Stimulated activated CD8-positive, alpha-beta memory T cell treated with anti-CD3 and anti-CD28 coated beads, Interleukin-15, amount 100 ng/mL, for 24 hours (primary cell): ENCODE measurements at regions not wholly inside any gene's neighbourhood (a gene's known extent, or its start where the extent isn't known, plus 50 kb on each side); places are given as distances from the start of the nearest gene placed in this dataset.
"Not testable (repeated sequence)": the region's sequence is repeated elsewhere in the genome, so short reads cannot be mapped to it uniquely, and the experiment has no call there.

ENCODE experiments used
- DNase-seq: peaks from one replicate; pipeline ENCODE4 v3.0.0-alpha.2; 2020; ENCODE audit warnings: low read depth

DNA sequence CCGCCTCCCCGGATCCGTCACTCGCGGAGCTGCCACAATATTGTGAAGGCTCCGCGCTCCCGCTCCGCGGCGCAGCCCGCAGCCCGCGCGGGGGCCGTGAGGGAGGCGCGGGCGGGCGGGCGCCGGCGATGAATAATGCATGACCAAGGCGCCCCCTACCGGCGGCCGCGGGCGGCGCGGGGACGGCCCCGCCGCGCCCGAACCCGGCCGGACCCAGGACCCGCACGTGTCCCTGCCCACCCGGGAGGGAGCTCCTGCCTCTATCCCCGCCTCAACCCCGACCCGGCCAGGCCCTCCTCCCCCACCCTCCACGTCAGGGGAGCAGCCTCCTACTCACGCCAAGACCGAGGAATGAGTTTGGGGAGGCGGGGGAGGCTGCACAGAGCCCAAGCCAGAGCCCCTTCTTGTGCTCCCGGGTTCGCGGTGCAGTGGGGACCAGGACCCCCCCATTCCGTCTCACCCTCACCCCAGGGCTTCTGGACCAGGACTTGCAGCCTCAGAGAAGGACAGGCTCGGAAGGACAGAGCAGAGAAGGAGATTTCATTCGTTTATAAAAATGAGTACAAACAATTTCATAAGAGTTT is 70.8 kb upstream of the CASZ1 start:
- DNase-seq: peak; percentile 50

DNA sequence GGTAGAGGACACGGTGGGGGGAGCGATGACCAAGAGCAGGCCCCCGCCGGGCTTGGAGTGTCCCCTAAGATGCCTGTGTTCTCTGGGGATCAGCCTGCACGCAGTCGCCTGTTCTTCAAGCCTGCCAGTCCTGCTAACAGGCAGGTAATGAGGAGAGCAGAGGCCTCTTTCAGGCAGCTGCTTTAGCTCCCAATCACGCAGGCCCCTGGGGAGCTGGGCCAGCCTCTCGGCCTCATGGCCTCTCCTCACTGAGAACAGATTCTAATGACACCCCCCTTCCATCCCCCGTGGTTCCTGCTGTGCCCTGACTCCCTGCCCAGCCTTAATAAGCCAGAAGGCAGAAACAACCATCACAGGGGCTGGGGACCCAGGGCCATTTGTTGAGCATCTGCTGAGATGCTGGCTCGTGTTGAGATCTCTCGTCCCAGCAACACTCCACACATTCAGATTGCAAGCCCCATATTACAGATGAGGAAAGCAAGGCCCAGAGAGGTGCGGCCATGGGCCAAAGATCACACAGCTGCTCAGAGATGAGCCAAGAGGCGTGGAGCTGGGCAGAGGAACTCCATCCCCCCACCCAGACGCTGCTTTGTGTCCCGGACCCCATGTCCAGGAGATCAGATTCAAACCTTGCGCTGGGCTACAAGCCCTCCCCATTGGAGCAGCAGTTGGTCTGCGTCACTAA is 71.6 kb upstream of the CASZ1 start:
- DNase-seq: no peak

DNA sequence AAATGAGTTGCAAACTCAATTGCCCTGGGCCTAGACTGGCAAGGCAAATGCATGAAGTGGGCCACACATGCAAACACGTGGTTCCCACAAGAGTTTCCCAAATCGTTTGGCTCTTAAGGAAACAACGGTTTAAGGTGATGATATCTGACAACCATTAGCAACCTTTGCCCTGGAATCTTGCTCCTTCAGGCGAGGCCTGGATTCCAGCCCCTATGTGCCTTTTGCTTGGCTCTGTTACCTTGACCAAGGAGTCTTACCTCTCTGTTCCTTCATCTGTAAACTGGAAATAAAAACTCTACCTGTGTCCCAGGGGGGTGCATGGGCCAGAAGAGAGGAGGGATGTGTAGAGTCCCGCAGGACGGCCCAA is 72.1 kb upstream of the CASZ1 start:
- DNase-seq: no peak

DNA sequence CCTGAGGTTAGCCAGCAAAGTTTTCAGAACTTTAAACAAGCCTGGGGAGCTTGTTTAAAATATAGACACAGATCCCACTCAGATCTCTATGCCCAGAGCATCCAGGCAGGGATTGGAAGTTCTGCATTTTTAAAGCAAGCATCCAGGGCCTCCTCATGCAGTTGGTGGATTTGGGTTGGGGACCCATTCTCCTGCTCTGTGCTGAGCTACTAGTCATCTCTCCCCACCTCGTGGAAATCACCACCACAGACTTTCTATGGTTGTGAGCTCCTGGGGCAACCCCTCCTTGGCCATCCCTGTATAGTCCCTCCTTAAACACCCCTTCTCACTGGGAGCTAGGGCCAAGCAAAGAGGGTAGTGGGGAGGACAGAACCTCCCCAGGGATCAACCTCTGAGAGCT is 73.5 kb upstream of the CASZ1 start:
- no peak for DNase-seq

DNA sequence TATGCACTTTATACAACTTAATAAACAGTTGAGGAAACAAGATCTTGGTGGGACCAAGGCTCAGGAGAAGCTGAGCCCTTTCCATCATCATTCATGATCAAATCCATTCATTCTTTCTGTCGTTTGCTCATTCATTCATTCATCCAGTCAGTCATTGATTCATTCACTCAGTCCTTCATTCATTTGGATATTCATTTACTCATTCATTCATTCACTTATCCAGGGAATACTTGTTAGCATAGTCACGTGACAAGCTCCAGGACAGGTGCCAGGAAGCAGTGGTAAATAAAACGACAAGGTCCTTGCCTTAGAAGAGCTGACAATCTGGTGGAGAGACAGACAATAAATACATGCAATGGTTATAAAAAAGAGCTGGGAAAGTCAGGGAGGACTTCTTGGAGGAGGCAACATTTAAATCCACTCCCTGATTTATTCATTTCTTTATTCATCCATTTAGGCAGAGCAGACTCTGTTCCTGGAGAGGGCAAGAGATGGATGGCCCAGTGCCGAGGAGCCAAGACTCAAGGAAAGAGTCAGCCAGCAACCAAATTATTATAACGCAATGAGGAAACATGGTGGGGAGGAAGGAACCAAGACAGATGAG is 74.1 kb upstream of the CASZ1 start:
- DNase-seq: no peak

DNA sequence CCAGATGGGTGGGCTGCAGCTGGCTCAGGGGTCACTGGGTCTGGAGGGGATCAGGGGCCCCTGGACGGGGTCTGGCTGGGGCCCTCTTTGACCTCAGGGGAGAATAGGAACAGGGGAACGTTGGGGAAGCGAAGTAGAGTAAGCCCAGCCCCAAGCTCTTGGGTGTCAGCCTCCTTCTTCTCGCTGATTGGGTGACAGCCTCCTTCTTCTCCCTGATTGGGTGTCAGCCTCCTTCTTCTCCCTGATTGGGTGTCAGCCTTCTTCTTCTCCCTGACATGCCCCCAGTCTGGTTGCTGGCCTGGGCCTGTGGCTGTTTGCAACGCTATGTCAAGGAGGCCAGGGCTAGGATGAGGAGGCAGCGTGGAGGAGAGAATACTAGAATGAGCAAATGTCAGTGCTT is 76.7 kb upstream of the CASZ1 start:
- DNase-seq: no peak

DNA sequence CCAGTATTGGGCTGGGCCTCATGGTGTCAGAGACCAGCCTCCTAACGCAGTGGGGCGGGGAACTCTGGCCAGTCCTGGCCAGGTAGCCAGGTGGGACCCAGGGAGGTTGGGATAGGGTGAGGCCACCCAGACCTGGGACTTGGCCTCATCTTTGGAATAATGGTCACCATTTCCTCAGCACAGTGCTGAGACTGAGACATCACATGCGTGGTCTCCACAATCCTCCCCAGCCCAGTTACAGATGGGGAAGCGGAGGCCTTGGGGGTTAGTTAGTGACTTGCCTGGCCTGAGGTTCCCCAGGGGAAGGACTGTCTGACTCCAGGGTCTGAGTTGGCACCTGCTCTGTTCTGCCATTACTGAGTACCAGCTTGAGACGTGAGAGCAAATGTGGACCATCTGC is 77.9 kb upstream of the CASZ1 start:
- DNase-seq: no peak

DNA sequence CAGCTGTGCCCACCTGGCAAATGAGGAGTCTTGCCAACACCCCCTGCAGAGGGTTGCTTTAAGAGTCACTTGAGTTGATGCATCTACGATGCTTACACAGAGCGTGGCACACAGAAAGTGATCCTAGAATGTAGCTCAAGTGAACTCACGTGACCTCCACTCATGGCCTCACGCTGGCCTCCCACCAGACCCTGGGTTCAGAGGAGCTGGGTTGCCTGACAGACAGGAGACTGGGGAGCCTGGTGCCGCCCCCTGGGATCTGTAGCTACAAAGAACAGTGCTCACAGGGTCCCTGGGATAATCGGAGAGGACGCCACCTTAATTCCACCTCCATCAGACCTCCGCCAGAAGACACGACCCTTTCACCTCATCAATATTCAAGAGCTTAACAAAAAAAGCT is 81.4 kb upstream of the CASZ1 start:
- no peak for DNase-seq

DNA sequence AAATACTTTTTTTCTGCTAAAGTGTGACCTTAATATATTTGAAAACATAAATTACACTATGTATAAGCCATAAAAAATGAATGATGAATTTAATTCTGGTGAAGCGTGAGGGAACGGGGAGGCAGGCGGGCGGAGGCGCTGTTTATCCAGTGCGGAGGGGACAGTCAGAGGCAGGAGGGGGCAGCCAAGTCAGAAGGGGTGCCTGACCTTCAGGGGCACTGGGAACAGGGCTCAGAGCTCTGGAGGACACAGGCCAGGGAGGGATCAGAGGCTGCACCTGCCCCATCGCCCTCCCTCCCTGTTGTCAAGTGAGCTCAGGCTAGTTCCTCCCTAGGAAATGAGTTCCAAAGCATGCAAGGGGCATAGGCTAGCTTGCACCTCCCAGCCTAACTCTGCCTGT is 82.0 kb upstream of the CASZ1 start:
- DNase-seq: no peak

DNA sequence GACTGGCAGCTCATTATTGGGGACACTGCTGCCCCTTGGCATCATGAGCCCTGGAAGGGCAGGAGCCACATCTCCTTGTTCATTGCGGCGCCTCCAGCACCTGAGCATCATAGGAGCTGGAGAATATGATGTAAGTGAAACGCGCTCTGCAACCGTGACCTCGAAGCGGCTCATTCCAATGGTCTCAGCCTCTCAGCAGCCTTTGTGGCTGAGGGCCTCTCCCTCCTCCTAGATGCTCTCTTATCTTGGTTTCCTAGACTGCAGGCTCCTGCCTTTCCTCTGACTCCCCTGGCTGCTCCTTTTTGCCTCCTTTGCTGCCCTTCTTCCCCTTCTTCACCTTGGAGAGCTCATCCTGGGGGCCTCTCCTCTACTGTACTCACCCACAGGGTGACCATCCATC is 83.6 kb upstream of the CASZ1 start:
- no peak for DNase-seq

DNA sequence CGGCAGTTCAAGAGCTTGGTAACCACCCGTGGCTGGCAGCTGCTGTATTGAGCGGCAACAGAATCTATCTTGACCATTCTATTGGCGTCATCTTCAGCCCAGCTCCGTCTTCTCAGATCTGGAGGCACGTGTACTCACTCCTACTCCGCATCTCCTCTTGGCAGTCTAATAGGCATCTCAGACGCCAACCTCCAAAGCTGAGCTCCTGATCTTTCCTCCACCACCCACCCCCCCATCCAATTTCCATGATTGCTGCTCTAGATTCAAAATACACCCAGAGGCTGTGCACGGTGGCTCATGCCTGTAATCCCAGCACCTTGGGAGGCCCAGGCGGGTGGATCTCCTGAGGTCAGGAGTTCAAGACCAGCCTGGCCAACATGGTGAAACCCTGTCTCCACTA is 84.6 kb upstream of the CASZ1 start:
- DNase-seq: no peak

DNA sequence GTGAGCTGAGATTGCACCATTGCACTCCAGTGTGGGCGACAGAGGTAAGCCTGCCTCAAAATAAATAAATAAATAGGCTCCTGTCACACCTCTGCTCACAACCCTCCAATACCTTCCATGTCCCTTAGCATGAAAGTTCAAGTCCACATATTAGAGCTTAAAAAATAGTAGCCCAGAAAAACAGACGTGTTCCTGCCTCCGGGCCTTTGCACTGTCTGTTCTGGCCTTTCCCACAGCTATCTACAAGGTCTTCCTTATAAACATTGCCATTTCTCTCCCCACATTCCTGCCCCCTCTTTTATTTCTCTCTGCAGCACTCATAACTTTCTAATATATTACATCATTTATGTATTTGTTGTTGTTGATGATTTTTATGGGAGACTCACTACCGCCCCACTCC is 85.6 kb upstream of the CASZ1 start:
- DNase-seq: no peak

DNA sequence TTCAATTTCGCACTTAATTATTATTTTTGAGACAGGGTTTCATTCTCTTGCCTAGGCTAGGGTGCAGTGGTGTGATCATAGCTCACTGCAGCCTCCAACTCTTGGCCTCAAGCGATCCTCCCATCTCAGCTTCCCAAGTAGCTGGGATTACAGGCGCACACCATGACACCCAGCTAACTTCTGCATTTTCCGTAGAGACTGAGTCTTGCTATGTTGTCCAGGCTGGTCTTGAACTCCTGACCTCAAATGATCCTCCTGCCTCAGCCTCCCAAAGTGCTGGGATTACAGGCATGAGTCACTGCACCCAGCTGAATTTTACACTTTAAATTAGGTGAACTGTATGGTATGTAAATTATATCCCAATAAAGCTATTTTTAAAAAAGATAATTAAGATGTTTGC is 90.6 kb upstream of the CASZ1 start:
- not testable (repeated sequence) for DNase-seq

DNA sequence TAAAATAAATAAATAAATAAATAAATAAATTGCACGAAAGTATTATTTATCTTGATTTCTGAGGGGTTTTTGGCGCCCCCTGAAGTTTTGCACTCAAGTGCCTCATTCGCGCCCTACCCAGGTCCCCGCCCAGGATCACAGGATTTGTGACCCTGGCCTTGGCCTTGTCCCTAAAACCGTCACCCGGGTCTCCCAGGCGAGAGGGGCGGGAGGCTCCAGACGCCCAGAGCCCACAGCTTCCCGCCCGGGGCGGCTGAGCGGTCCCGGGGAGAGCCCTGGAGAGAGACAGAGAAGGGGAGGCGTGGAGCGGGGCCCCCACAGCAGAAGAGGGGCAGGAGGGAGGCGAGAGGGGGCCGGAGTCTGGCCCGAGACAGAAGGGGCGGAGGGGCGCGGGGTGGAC is 91.8 kb upstream of the CASZ1 start:
- DNase-seq: no peak

DNA sequence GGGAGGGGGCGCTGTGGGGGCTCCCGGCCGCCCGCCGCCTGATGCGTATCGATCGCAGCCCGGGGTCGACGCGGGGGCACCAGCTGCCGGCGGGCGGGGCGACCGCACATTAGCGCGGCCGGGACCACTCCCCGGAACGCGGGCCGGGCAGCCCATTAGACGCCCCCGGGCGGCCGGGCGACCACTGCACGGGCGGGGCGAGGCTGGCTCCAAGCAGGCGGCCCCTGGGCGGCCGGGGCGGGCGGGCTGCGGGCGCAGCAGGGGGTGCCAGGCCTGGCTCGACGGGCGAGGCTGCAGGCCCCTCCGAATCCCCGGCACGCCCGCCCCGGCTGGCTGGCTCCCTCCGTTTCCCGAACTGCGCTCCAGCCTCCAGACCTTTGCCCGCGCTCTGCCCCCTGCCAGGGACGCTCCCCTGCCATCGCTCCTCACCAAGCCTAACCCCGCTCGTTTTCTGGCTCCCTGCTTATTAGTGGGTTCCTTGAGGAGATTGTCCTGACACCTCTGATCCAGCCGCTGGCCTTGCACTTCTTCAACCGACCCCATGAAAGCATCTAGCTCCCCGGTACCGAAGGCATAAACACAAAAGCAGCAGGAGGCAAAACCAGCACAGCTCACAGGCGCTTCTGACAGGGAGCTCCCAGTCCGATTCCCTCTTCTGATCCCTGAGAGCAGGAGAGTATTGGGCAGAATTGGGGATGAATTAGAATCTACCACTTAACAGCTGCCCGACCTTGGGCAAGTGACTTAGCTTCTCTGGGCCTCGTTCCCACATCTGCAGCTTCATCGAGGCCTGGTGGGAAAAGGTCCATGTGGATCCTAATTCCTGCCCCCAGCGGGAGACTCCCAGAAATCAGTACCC is 92.6 kb upstream of the CASZ1 start:
- no peak for DNase-seq

DNA sequence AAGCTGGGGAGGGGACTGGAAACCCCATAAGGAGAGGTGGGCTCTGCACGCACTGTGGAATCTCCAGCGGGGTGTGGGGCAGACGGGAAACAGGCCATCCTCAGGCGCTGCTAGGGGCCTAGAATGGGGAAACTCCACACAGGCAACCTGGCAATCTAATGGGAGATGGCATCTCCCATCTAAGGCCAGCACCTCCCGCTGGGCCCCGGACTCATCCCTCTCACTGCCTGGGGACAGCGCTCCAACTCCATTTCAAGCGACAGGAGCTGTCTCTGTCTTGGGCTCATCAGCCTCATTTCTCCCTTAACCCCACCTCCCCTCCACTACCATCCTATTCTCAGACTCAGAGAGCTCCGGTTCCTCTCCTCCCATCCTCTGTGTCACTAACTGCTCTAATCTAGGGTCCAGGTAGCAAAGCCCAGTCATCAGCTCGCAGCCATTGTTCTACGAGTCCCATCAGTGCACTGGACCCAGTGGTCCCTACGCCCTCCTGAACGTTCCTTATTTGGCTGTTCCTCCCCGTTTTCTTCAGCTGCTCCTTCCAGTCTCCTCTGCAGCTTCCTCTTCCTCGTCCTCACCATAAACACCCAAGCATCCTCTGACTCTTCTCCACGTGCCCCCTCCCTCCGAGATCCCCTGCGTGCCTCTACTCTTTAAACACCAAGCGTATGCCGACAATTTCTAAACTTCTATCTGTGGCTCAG is 93.4 kb upstream of the CASZ1 start:
- no peak for DNase-seq

DNA sequence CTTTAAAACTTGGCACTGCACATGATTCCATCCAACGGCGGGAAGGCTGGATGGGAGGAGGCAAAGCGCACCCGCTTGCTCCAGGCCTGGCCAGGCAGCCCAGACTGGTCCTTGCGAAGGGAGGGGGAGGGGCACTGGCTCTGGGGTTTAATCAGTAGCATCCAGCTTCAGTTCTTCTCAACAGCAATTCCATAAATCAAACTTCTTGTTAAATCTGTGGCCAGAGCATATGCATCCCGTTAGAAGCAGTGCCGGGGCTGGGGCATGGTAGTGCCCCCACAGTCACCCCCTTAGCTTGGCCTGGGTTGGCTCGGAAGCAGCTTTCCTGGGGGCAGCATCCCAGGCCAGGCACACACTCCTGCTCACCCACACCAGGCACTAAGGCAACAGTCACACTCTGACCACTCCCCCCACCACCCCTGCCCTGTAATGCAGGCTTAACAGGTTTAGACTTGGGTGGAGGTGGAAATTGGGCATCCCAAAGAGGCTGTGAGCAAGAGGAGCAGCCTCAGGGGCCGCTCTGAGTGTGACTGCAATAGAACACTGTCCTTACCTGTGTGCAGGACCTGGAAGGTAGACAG is 94.1 kb upstream of the CASZ1 start:
- DNase-seq: no peak

DNA sequence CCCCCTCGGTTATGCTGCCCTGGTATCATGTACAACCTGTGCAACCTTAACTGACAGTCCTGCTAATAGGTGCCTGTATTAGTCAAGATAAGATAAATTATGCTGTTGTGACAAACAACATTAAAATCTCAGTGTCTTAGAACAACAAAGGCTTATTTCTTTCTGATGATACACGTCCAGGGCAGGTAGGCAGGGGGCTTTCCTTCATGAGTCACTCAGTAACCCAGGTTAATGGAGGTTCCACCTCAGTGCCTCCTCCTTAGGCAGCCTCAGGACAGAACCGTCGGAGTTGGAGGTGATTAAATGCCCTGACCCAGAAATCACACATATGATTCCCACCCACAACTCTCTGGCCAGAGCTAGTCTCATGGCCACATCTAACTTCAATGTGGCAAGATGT is 94.6 kb upstream of the CASZ1 start:
- no peak for DNase-seq

DNA sequence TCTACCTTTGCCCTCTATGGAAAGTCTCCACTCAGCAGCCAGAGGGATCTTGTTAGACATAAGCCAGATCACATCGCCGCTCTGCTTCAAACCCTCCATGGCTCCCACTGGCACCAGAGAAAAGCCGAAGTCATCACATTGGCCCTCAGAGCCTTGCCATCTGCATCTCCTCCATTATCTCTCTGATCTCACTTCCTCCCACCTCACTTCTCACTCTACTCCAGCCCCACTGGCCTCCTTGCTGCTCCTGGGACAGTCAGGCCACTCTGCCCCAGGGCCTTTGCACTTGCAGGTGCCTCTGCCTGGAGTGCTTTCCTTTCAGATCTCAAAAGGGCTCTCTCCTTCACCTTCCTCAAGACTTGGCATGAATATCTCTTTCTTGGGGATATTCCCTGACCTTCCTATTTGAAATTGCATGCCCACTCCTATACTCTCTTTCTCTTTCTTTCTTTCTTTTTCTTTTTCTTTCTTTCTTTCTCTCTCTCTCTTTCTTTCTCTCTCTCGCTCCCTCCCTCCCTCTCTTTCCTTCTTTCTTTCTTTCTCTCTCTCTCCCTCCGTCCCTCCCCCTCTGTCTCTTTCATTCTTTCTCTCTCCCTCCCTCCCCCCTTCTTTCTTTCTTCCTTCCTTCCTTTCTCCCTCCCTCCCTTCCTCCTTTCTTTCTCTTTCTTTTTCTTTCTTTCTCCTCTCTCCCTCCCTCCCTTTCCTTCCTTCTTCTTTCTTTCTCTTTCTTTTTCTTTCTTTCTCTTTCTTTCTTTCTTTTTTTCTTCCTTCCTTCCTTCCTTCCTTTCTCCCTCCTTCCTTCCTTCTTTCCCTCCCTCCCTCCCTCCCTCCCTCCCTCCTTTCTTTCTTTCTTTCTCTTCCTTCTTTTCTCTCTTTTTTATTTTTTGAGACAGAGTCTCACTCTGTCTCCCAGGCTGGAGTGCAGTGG is 96.0 kb upstream of the CASZ1 start:
- no peak for DNase-seq

DNA sequence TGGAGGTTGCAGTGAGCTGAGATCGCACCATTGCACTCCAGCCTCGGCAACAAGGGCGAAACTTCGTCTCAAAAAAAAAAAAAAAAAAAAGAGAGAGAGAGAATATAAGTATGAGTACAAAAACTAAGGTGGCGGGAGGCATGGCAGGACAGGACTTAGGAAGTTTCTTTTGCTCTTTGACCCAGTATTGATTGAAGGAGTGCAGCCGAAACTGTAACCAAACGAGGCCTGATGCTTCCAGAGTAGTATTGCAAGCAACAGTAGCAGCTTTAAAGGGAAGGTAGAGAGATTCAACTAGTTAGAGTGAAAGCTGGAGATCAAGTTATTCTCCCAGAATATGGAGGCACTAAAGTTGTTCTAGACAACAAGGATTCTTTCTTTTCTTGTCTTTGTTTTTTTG is 99.2 kb upstream of the CASZ1 start:
- no peak for DNase-seq

DNA sequence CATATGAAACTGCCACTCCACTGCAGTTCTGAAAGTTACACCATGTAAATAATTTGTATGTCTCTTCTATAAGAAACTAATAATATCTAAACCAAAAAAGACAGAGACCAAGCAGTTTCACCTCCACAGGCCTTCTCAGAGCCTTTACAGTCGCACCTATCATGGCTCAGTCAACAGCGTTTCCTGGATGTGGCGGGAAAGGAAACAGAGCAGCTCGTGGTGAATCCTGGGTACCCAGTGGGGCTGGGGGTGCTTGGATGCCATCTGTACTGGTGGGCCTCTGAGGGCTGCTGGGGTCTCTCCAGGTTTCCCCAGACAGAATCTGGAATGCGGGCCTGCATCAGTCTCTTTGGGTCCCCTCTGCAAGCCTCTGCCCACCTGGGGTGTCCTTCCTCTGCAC is 100.2 kb upstream of the CASZ1 start:
- no peak for DNase-seq
